Transverse colon (tissue), 3 donors: ENCODE measurements at regions not wholly inside any gene's neighbourhood (a gene's known extent, or its start where the extent isn't known, plus 50 kb on each side); places are given as distances from the start of the nearest gene placed in this dataset.

Experiments
- EP300 ChIP-seq: sonication (generic); formaldehyde crosslinking; IDR thresholded peaks from one replicate; pipeline ENCODE4 v1.6.1; 2017; ENCODE audit warnings: antibody characterized with exemption, low read depth
- POLR2A ChIP-seq: fragments of 450-650 bp; IDR thresholded peaks from one replicate; pipeline ENCODE4 v1.6.1; 2016; ENCODE audit warnings: antibody characterized with exemption, mild to moderate bottlenecking, moderate library complexity
- TF ChIP-seq, protein P1 (sequence below), 5 experiments: fragments of 200-600 bp in 3 of 5; fragments of 450-650 bp in 2 of 5; sonication (generic) in 3 of 5; IDR thresholded peaks; 1 replicate in 2 of 5; 2 replicates in 3 of 5; pipeline ENCODE4 v1.5.1; 2016 to 2017; ENCODE audit warnings: antibody characterized with exemption in 5 of 5, inconsistent platforms in 3 of 5, mild to moderate bottlenecking in 2 of 5, moderate library complexity in 1 of 5

DNA sequence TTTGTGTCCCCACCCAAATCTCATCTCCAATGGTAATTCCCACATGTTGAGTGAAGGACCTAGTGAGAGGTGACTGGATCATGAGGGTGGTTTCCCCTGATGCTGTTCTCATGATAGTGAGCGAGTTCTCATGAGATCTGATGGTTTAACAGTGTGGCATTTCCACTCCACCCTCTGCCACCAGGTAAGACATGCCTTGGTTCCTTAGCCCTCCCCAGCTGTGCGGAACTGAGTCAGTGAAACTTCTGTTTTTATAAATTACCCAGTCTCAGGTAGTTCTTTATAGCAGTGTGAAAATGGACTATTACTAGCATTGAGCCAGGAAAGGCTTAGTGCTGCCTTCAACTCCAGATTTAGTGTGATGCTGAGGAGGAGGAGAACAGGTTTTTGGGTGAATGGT, 222.2 kb downstream of the ADRA2A start:
- TF ChIP-seq, protein P1, sequence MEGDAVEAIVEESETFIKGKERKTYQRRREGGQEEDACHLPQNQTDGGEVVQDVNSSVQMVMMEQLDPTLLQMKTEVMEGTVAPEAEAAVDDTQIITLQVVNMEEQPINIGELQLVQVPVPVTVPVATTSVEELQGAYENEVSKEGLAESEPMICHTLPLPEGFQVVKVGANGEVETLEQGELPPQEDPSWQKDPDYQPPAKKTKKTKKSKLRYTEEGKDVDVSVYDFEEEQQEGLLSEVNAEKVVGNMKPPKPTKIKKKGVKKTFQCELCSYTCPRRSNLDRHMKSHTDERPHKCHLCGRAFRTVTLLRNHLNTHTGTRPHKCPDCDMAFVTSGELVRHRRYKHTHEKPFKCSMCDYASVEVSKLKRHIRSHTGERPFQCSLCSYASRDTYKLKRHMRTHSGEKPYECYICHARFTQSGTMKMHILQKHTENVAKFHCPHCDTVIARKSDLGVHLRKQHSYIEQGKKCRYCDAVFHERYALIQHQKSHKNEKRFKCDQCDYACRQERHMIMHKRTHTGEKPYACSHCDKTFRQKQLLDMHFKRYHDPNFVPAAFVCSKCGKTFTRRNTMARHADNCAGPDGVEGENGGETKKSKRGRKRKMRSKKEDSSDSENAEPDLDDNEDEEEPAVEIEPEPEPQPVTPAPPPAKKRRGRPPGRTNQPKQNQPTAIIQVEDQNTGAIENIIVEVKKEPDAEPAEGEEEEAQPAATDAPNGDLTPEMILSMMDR (IDR thresholded peaks at IDR 0.05), result no peak
- no peak for TF ChIP-seq POLR2A
- TF ChIP-seq EP300, result no peak
